H9 (cell line): ENCODE measurements at regions not wholly inside any gene's neighbourhood (a gene's known extent, or its start where the extent isn't known, plus 50 kb on each side); places are given as distances from the start of the nearest gene placed in this dataset.

Source experiments
- DNase-seq: peaks from one replicate; pipeline ENCODE4 v3.0.0-alpha.2; 2017
- H2AFZ ChIP-seq: one replicate; pipeline ENCODE4 v1.6.1; 2013; ENCODE audit warnings: mild to moderate bottlenecking, low read length, control low read depth, moderate library complexity
- H2AK5ac ChIP-seq: 2 replicates; pipeline ENCODE4 v1.6.1; 2013; ENCODE audit warnings: low read length, control low read depth, mixed read lengths; ENCODE audit not compliant: insufficient read length
- H2BK120ac ChIP-seq: one replicate; pipeline ENCODE4 v1.6.1; 2013; ENCODE audit warnings: low read depth, mild to moderate bottlenecking, low read length, control low read depth, inconsistent platforms; ENCODE audit not compliant: poor library complexity, severe bottlenecking
- H2BK12ac ChIP-seq: 2 replicates; pipeline ENCODE4 v1.6.1; 2013; ENCODE audit warnings: low read length, control low read depth, mixed read lengths, low read depth; ENCODE audit not compliant: insufficient read length
- H2BK15ac ChIP-seq: 2 replicates; pipeline ENCODE4 v1.6.1; 2013; ENCODE audit warnings: low read depth, low read length, control low read depth
- H2BK20ac ChIP-seq: one replicate; pipeline ENCODE4 v1.6.1; 2013; ENCODE audit warnings: low read depth, mild to moderate bottlenecking, low read length, control low read depth, inconsistent platforms; ENCODE audit not compliant: poor library complexity, severe bottlenecking
- H2BK5ac ChIP-seq: 2 replicates; pipeline ENCODE4 v1.6.1; 2013; ENCODE audit warnings: low read length, control low read depth, mixed read lengths; ENCODE audit not compliant: insufficient read length
- H3K14ac ChIP-seq: 2 replicates; pipeline ENCODE4 v1.6.1; 2013; ENCODE audit warnings: low read length, control low read depth; ENCODE audit not compliant: insufficient read depth
- H3K18ac ChIP-seq: 2 replicates; pipeline ENCODE4 v1.6.1; 2013; ENCODE audit warnings: low read depth, mild to moderate bottlenecking, mixed read lengths, low read length, control low read depth; ENCODE audit not compliant: insufficient read length
- H3K23ac ChIP-seq: 2 replicates; pipeline ENCODE4 v1.6.1; 2013; ENCODE audit warnings: low read length, control low read depth, mixed read lengths, low read depth; ENCODE audit not compliant: insufficient read length
- H3K23me2 ChIP-seq: 2 replicates; pipeline ENCODE4 v1.6.1; 2013; ENCODE audit warnings: low read depth, mild to moderate bottlenecking, mixed read lengths, low read length, control low read depth; ENCODE audit not compliant: insufficient read length, poor library complexity, severe bottlenecking
- H3K27ac ChIP-seq: 2 replicates; pipeline ENCODE4 v1.5.1; 2013; ENCODE audit warnings: low read length, control low read depth, mixed read lengths, low read depth; ENCODE audit not compliant: insufficient read length
- H3K27me3 ChIP-seq: 2 replicates; pipeline ENCODE4 v1.6.1; 2013; ENCODE audit warnings: low read length, control low read depth, inconsistent platforms; ENCODE audit not compliant: insufficient read depth
- H3K4ac ChIP-seq: 2 replicates; pipeline ENCODE4 v1.6.1; 2013; ENCODE audit warnings: low read depth, mild to moderate bottlenecking, control low read depth, inconsistent platforms, low read length, moderate library complexity
- H3K4me1 ChIP-seq: 2 replicates; pipeline ENCODE4 v1.6.1; 2013; ENCODE audit warnings: low read length, control low read depth, inconsistent platforms; ENCODE audit not compliant: insufficient read depth
- H3K4me2 ChIP-seq: 2 replicates; pipeline ENCODE4 v1.6.1; 2013; ENCODE audit warnings: low read length, control low read depth, mixed read lengths; ENCODE audit not compliant: insufficient read length, insufficient read depth
- H3K56ac ChIP-seq: 2 replicates; pipeline ENCODE4 v1.6.1; 2013; ENCODE audit warnings: low read depth, mild to moderate bottlenecking, mixed read lengths, low read length, control low read depth; ENCODE audit not compliant: insufficient read length
- H3K79me1 ChIP-seq: 2 replicates; pipeline ENCODE4 v1.6.1; 2013; ENCODE audit warnings: low read depth, mild to moderate bottlenecking, moderate library complexity, low read length, control low read depth, inconsistent platforms; ENCODE audit not compliant: insufficient read depth, poor library complexity, severe bottlenecking
- H3K79me2 ChIP-seq: 2 replicates; pipeline ENCODE4 v1.6.1; 2013; ENCODE audit warnings: low read length, control low read depth, inconsistent platforms; ENCODE audit not compliant: insufficient read depth
- H3K9ac ChIP-seq: 2 replicates; pipeline ENCODE4 v1.6.1; 2013; ENCODE audit warnings: low read length, control low read depth, mixed read lengths; ENCODE audit not compliant: insufficient read length; ENCODE audit errors: extremely low read depth
- H3K9me3 ChIP-seq: one replicate; pipeline ENCODE4 v1.6.1; 2013; ENCODE audit warnings: low read depth, low read length, inconsistent platforms; ENCODE audit not compliant: control insufficient read depth
- H3T11ph ChIP-seq: one replicate; pipeline ENCODE4 v1.6.1; 2013; ENCODE audit warnings: mild to moderate bottlenecking, low read length, control low read depth, inconsistent platforms
- H4K20me1 ChIP-seq: one replicate; pipeline ENCODE4 v1.6.1; 2013; ENCODE audit not compliant: control insufficient read depth, insufficient read length, insufficient read depth
- H4K5ac ChIP-seq: 2 replicates; pipeline ENCODE4 v1.6.1; 2013; ENCODE audit warnings: low read depth, mild to moderate bottlenecking, mixed read lengths, low read length, control low read depth; ENCODE audit not compliant: insufficient read length
- H4K8ac ChIP-seq: replicated peaks from 2 replicates; pipeline ENCODE4 v1.6.1; 2013; ENCODE audit warnings: low read length, control low read depth, mixed read lengths, low read depth; ENCODE audit not compliant: insufficient read length
- H4K91ac ChIP-seq: 2 replicates; pipeline ENCODE4 v1.6.1; 2013; ENCODE audit warnings: low read depth, mild to moderate bottlenecking, moderate library complexity, mixed read lengths, low read length, control low read depth; ENCODE audit not compliant: insufficient read length
- H3K27ac Mint-ChIP-seq, 3 experiments: 2 replicates in 2 of 3; 3 replicates in 1 of 3; pipeline ENCODE4 v1.8.0; 2020 to 2021; ENCODE audit warnings: mixed read lengths in 3 of 3, mild to moderate bottlenecking in 1 of 3, moderate library complexity in 1 of 3
- H3K27me3 Mint-ChIP-seq: 2 replicates; pipeline ENCODE4 v1.8.0; 2021; ENCODE audit warnings: low read depth, mild to moderate bottlenecking, moderate library complexity, mixed read lengths
- H3K36me3 Mint-ChIP-seq, 3 experiments: 2 replicates in 2 of 3; 3 replicates in 1 of 3; pipeline ENCODE4 v1.8.0; 2020 to 2021; ENCODE audit warnings: low read depth in 3 of 3, mixed read lengths in 3 of 3; ENCODE audit not compliant: insufficient read depth in 1 of 3
- H3K4me1 Mint-ChIP-seq, 2 experiments: 2 replicates each; pipeline ENCODE4 v1.8.0; 2020; ENCODE audit warnings: mixed read lengths in 2 of 2
- H3K4me3 Mint-ChIP-seq, 2 experiments: 2 replicates in 1 of 2; 3 replicates in 1 of 2; pipeline ENCODE4 v1.8.0; 2020 to 2021; ENCODE audit warnings: mild to moderate bottlenecking in 2 of 2, mixed read lengths in 2 of 2, moderate library complexity in 1 of 2
- H3K9me3 Mint-ChIP-seq, 2 experiments: 2 replicates in 1 of 2; 3 replicates in 1 of 2; pipeline ENCODE4 v1.8.0; 2020; ENCODE audit warnings: mild to moderate bottlenecking in 2 of 2, mixed read lengths in 2 of 2, moderate library complexity in 1 of 2
- WGBS: extraction: QIAGEN DNeasy Blood & Tissue Kit; methylation state at CpG from one replicate; pipeline ENCODE4 v1.1.7; 2013; ENCODE audit warnings: missing lambda C conversion rate, low lambda C conversion rate, mixed read lengths; ENCODE audit not compliant: insufficient read length; ENCODE audit errors: extremely low coverage; 5-methylcytosine and 5-hydroxymethylcytosine counted together
- TF ChIP-seq, protein P1 (sequence below): fragments of 200-600 bp; sonication (generic); conservative IDR thresholded peaks from 3 replicates; pipeline ENCODE4 v1.8.0; 2021; ENCODE audit warnings: antibody characterized with exemption, mild to moderate bottlenecking

DNA sequence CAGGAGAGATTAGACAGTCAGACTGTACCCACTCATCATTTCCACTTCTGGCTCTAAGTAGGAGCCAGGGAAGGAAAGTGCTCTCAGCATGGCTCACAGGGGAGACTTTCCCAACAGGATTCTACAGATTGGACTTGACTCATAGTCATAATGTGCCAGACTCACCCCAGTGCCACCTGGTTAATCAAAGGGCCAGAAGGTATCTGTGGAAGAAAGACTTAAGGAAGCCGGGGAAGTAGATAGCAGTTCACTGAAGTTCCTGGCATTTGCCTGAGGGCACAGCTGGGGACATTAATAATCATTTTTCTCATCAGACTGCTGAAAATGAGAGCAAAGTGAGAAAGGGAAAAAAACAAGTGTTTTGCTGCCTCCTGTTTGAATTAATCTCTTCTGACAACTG is 717.5 kb downstream of the TUSC7 start:
- no peaks in the 10 kb centered on the region for H3K79me2 ChIP-seq
- TF ChIP-seq, protein P1, sequence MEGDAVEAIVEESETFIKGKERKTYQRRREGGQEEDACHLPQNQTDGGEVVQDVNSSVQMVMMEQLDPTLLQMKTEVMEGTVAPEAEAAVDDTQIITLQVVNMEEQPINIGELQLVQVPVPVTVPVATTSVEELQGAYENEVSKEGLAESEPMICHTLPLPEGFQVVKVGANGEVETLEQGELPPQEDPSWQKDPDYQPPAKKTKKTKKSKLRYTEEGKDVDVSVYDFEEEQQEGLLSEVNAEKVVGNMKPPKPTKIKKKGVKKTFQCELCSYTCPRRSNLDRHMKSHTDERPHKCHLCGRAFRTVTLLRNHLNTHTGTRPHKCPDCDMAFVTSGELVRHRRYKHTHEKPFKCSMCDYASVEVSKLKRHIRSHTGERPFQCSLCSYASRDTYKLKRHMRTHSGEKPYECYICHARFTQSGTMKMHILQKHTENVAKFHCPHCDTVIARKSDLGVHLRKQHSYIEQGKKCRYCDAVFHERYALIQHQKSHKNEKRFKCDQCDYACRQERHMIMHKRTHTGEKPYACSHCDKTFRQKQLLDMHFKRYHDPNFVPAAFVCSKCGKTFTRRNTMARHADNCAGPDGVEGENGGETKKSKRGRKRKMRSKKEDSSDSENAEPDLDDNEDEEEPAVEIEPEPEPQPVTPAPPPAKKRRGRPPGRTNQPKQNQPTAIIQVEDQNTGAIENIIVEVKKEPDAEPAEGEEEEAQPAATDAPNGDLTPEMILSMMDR = no peak
- H3K9ac ChIP-seq = no peak overlapping the region
- H3K36me3 Mint-ChIP-seq = 0 out of 7 replicates have a peak, but pooled peaks cover 0 to 2% (median 0%) of the 10 kb centered on the region in 3 experiments
- H3K23ac ChIP-seq = no peak overlapping the region
- no peak overlapping the region for H4K91ac ChIP-seq
- H3K27me3 ChIP-seq = no peaks in the 10 kb centered on the region
- WGBS = no CpG with 5 or more reads among the region's 1 CpG
- no peak overlapping the region for H3K56ac ChIP-seq
- no peak overlapping the region for H2AK5ac ChIP-seq
- no peak overlapping the region for H2BK20ac ChIP-seq
- H3K4me2 ChIP-seq = no peak overlapping the region
- H2BK5ac ChIP-seq = no peak overlapping the region
- H4K8ac ChIP-seq = no peak overlapping the region
- no peaks in the 10 kb centered on the region for H4K20me1 ChIP-seq
- no peaks in the 10 kb centered on the region for H3K79me1 ChIP-seq
- H2AFZ ChIP-seq = no peak overlapping the region
- H3T11ph ChIP-seq = no peak overlapping the region
- H3K4ac ChIP-seq = no peak overlapping the region
- H4K5ac ChIP-seq = no peak overlapping the region
- no peak overlapping the region for H3K18ac ChIP-seq
- no peak overlapping the region for H3K4me3 Mint-ChIP-seq
- H3K9me3 Mint-ChIP-seq = no peaks in the 10 kb centered on the region
- H3K14ac ChIP-seq = no peak overlapping the region
- no peak overlapping the region for H3K27ac Mint-ChIP-seq
- H2BK120ac ChIP-seq = no peak overlapping the region
- no peaks in the 10 kb centered on the region; the same call in 1 of the 2 replicates for H3K4me1 ChIP-seq
- no peaks in the 10 kb centered on the region for H3K27me3 Mint-ChIP-seq
- H3K4me1 Mint-ChIP-seq = 0 out of 4 replicates have a peak, but pooled peaks cover 0 to 2% of the 10 kb centered on the region in 2 experiments
- H2BK15ac ChIP-seq = no peak overlapping the region
- DNase-seq = no peak
- H2BK12ac ChIP-seq = no peak overlapping the region
- H3K27ac ChIP-seq = no peak overlapping the region
- H3K23me2 ChIP-seq = no peaks in the 10 kb centered on the region
- no peaks in the 10 kb centered on the region for H3K9me3 ChIP-seq
